Vagina (tissue), 2 donors: ENCODE measurements at regions not wholly inside any gene's neighbourhood (a gene's known extent, or its start where the extent isn't known, plus 50 kb on each side); places are given as distances from the start of the nearest gene placed in this dataset.
"Not testable (repeated sequence)": the region's sequence is repeated elsewhere in the genome, so short reads cannot be mapped to it uniquely, and the experiment has no call there.

Source experiments
- DNase-seq, 2 donors: peaks; one replicate each; pipeline ENCODE4 v3.0.0-alpha.2; 2017; ENCODE audit errors: extremely low spot score in 2 of 2
- H3K27ac ChIP-seq: fragments of 200-600 bp; sonication (generic); one replicate; pipeline ENCODE4 v1.5.1; 2019
- H3K27me3 ChIP-seq: fragments of 200-600 bp; sonication (generic); one replicate; pipeline ENCODE4 v1.5.1; 2019
- H3K36me3 ChIP-seq, 2 donors: fragments of 200-600 bp; sonication (generic); one replicate each; pipeline ENCODE4 v1.5.1; 2017 to 2019
- H3K4me1 ChIP-seq: fragments of 200-600 bp; sonication (generic); one replicate; pipeline ENCODE4 v1.5.1; 2019
- H3K4me3 ChIP-seq, 2 donors: fragments of 200-600 bp; sonication (generic); 1 replicate in 1 of 2; 2 replicates in 1 of 2; pipeline ENCODE4 v1.5.1; 2016 to 2019
- H3K9me3 ChIP-seq: fragments of 200-600 bp; sonication (generic); one replicate; pipeline ENCODE4 v1.5.1; 2019
- CTCF ChIP-seq, 3 experiments: fragments of 450-650 bp in 2 of 3; fragments of 200-600 bp in 1 of 3; sonication (generic) in 1 of 3; IDR thresholded peaks; one replicate each; pipeline ENCODE4 v1.5.1; 2017 to 2019; ENCODE audit warnings: antibody characterized with exemption in 3 of 3, mild to moderate bottlenecking in 2 of 3, moderate library complexity in 2 of 3
- POLR2A ChIP-seq, 2 donors: fragments of 450-650 bp; IDR thresholded peaks; one replicate each; pipeline ENCODE4 v1.6.1; 2017; ENCODE audit warnings: antibody characterized with exemption in 2 of 2, mild to moderate bottlenecking in 2 of 2, moderate library complexity in 2 of 2
- POLR2AphosphoS5 ChIP-seq, 2 donors: sonication (generic); formaldehyde crosslinking; IDR thresholded peaks; one replicate each; pipeline ENCODE4 v1.9.0; 2017; ENCODE audit warnings: antibody characterized with exemption in 2 of 2, mild to moderate bottlenecking in 2 of 2, low read depth in 1 of 2; ENCODE audit not compliant: insufficient read depth in 1 of 2
- intact Hi-C: fragments of 100-400 bp; cut with DNase I; formaldehyde crosslinking; loops from one replicate; pipeline ENCODE4 v1.15.1; 2023

- H3K9me3 ChIP-seq, result no peaks in the 10 kb centered on the region
- H3K27me3 ChIP-seq, result no peaks in the 10 kb centered on the region
- intact Hi-C loops, result no loop called here
- no peaks in the 10 kb centered on the region for H3K36me3 ChIP-seq
- DNase-seq, result no peak
- H3K4me1 ChIP-seq, result no peaks in the 10 kb centered on the region
- no peak overlapping the region for H3K4me3 ChIP-seq
- H3K27ac ChIP-seq, result no peak overlapping the region
- no peak for TF ChIP-seq POLR2AphosphoS5 (IDR thresholded peaks at IDR 0.05; ENCODE audit: insufficient read depth in 1 of 2, low read depth in 1 of 2)
- no peak for TF ChIP-seq POLR2A (IDR thresholded peaks at IDR 0.05)
- no peak for TF ChIP-seq CTCF (IDR thresholded peaks at IDR 0.05)
These were observed 214.8 kb downstream of the RERGL start for GRCh38 chr12:17875230-17875629.

- Histone ChIP-seq H3K27ac (no peak overlapping the region), H3K27me3 (no peaks in the 10 kb centered on the region), H3K36me3 (no peaks in the 10 kb centered on the region), H3K4me3 (no peak overlapping the region), H3K9me3 (no peaks in the 10 kb centered on the region), H3K4me1 (no peaks in the 10 kb centered on the region)
- intact Hi-C loops, result no loop called here
- no peak for DNase-seq
- no peak for TF ChIP-seq POLR2A (IDR thresholded peaks at IDR 0.05)
These were observed 223.2 kb downstream of the RERGL start for GRCh38 chr12:17866802-17867201.

GRCh38 chr12:17855548-17855947, 234.4 kb downstream of the RERGL start:
- H3K4me1 ChIP-seq, DNase-seq, H3K27me3 ChIP-seq, H3K4me3 ChIP-seq, H3K9me3 ChIP-seq, intact Hi-C loops, H3K27ac ChIP-seq, H3K36me3 ChIP-seq: not testable (repeated sequence)

- no peaks in the 10 kb centered on the region for H3K4me1 ChIP-seq
- DNase-seq, result no peak
- intact Hi-C loops, result no loop called here
- no peaks in the 10 kb centered on the region for H3K9me3 ChIP-seq
- H3K27me3 ChIP-seq, result no peaks in the 10 kb centered on the region
- no peak overlapping the region for H3K27ac ChIP-seq
- no peak overlapping the region for H3K4me3 ChIP-seq
- no peaks in the 10 kb centered on the region for H3K36me3 ChIP-seq
- no peak for TF ChIP-seq POLR2A (IDR thresholded peaks at IDR 0.05)
- no peak for TF ChIP-seq POLR2AphosphoS5 (IDR thresholded peaks at IDR 0.05; ENCODE audit: insufficient read depth in 1 of 2, low read depth in 1 of 2)
- TF ChIP-seq CTCF (IDR thresholded peaks at IDR 0.05), result no peak
These were observed 236.9 kb downstream of the RERGL start for GRCh38 chr12:17853054-17853453.

- H3K4me1 ChIP-seq, result no peaks in the 10 kb centered on the region
- intact Hi-C loops, result loop anchor here (10.0 kb wide), 1 partner anchor 77 kb away; no protein-coding TSS in a partner anchor
- no peaks in the 10 kb centered on the region for H3K36me3 ChIP-seq
- TF ChIP-seq POLR2A (IDR thresholded peaks at IDR 0.05), result no peak
- H3K27me3 ChIP-seq, result no peaks in the 10 kb centered on the region
- no peak overlapping the region for H3K27ac ChIP-seq
- no peak overlapping the region for H3K4me3 ChIP-seq
- no peaks in the 10 kb centered on the region for H3K9me3 ChIP-seq
- no peak for DNase-seq
These were observed 248.5 kb downstream of the RERGL start for GRCh38 chr12:17841496-17841895.

GRCh38 chr12:17829813-17830212, 260.2 kb downstream of the RERGL start:
- no peaks in the 10 kb centered on the region for H3K4me1 ChIP-seq
- DNase-seq, result no peak
- no peaks in the 10 kb centered on the region for H3K36me3 ChIP-seq
- intact Hi-C loops, result no loop called here
- TF ChIP-seq CTCF (IDR thresholded peaks at IDR 0.05) (no peak), POLR2AphosphoS5 (IDR thresholded peaks at IDR 0.05; ENCODE audit: insufficient read depth in 1 of 2, low read depth in 1 of 2) (no peak), POLR2A (IDR thresholded peaks at IDR 0.05) (no peak)
- no peaks in the 10 kb centered on the region for H3K27me3 ChIP-seq
- H3K9me3 ChIP-seq, result no peaks in the 10 kb centered on the region
- no peak overlapping the region for H3K4me3 ChIP-seq
- H3K27ac ChIP-seq, result no peak overlapping the region

GRCh38 chr12:17818931-17819330, 271.1 kb downstream of the RERGL start:
- Histone ChIP-seq H3K27ac (no peak overlapping the region), H3K36me3 (no peaks in the 10 kb centered on the region), H3K27me3 (no peaks in the 10 kb centered on the region), H3K4me1 (no peaks in the 10 kb centered on the region), H3K4me3 (no peak overlapping the region), H3K9me3 (no peaks in the 10 kb centered on the region)
- DNase-seq, result no peak
- intact Hi-C loops, result no loop called here
- no peak for TF ChIP-seq POLR2AphosphoS5 (IDR thresholded peaks at IDR 0.05; ENCODE audit: insufficient read depth in 1 of 2, low read depth in 1 of 2)
- TF ChIP-seq POLR2A (IDR thresholded peaks at IDR 0.05), result no peak
- TF ChIP-seq CTCF (IDR thresholded peaks at IDR 0.05), result no peak
